H9 (cell line): ENCODE measurements at regions not wholly inside any gene's neighbourhood (a gene's known extent, or its start where the extent isn't known, plus 50 kb on each side); places are given as distances from the start of the nearest gene placed in this dataset.

Experiments used
- DNase-seq: peaks from one replicate; pipeline ENCODE4 v3.0.0-alpha.2; 2017
- H2AFZ ChIP-seq: one replicate; pipeline ENCODE4 v1.6.1; 2013; ENCODE audit warnings: mild to moderate bottlenecking, low read length, control low read depth, moderate library complexity
- H2AK5ac ChIP-seq: 2 replicates; pipeline ENCODE4 v1.6.1; 2013; ENCODE audit warnings: low read length, control low read depth, mixed read lengths; ENCODE audit not compliant: insufficient read length
- H2BK120ac ChIP-seq: one replicate; pipeline ENCODE4 v1.6.1; 2013; ENCODE audit warnings: low read depth, mild to moderate bottlenecking, low read length, control low read depth, inconsistent platforms; ENCODE audit not compliant: poor library complexity, severe bottlenecking
- H2BK12ac ChIP-seq: 2 replicates; pipeline ENCODE4 v1.6.1; 2013; ENCODE audit warnings: low read length, control low read depth, mixed read lengths, low read depth; ENCODE audit not compliant: insufficient read length
- H2BK15ac ChIP-seq: 2 replicates; pipeline ENCODE4 v1.6.1; 2013; ENCODE audit warnings: low read depth, low read length, control low read depth
- H2BK20ac ChIP-seq: one replicate; pipeline ENCODE4 v1.6.1; 2013; ENCODE audit warnings: low read depth, mild to moderate bottlenecking, low read length, control low read depth, inconsistent platforms; ENCODE audit not compliant: poor library complexity, severe bottlenecking
- H2BK5ac ChIP-seq: 2 replicates; pipeline ENCODE4 v1.6.1; 2013; ENCODE audit warnings: low read length, control low read depth, mixed read lengths; ENCODE audit not compliant: insufficient read length
- H3K14ac ChIP-seq: 2 replicates; pipeline ENCODE4 v1.6.1; 2013; ENCODE audit warnings: low read length, control low read depth; ENCODE audit not compliant: insufficient read depth
- H3K18ac ChIP-seq: 2 replicates; pipeline ENCODE4 v1.6.1; 2013; ENCODE audit warnings: low read depth, mild to moderate bottlenecking, mixed read lengths, low read length, control low read depth; ENCODE audit not compliant: insufficient read length
- H3K23ac ChIP-seq: 2 replicates; pipeline ENCODE4 v1.6.1; 2013; ENCODE audit warnings: low read length, control low read depth, mixed read lengths, low read depth; ENCODE audit not compliant: insufficient read length
- H3K23me2 ChIP-seq: 2 replicates; pipeline ENCODE4 v1.6.1; 2013; ENCODE audit warnings: low read depth, mild to moderate bottlenecking, mixed read lengths, low read length, control low read depth; ENCODE audit not compliant: insufficient read length, poor library complexity, severe bottlenecking
- H3K27ac ChIP-seq: 2 replicates; pipeline ENCODE4 v1.5.1; 2013; ENCODE audit warnings: low read length, control low read depth, mixed read lengths, low read depth; ENCODE audit not compliant: insufficient read length
- H3K27me3 ChIP-seq: 2 replicates; pipeline ENCODE4 v1.6.1; 2013; ENCODE audit warnings: low read length, control low read depth, inconsistent platforms; ENCODE audit not compliant: insufficient read depth
- H3K4ac ChIP-seq: 2 replicates; pipeline ENCODE4 v1.6.1; 2013; ENCODE audit warnings: low read depth, mild to moderate bottlenecking, control low read depth, inconsistent platforms, low read length, moderate library complexity
- H3K4me1 ChIP-seq: 2 replicates; pipeline ENCODE4 v1.6.1; 2013; ENCODE audit warnings: low read length, control low read depth, inconsistent platforms; ENCODE audit not compliant: insufficient read depth
- H3K4me2 ChIP-seq: 2 replicates; pipeline ENCODE4 v1.6.1; 2013; ENCODE audit warnings: low read length, control low read depth, mixed read lengths; ENCODE audit not compliant: insufficient read length, insufficient read depth
- H3K56ac ChIP-seq: 2 replicates; pipeline ENCODE4 v1.6.1; 2013; ENCODE audit warnings: low read depth, mild to moderate bottlenecking, mixed read lengths, low read length, control low read depth; ENCODE audit not compliant: insufficient read length
- H3K79me1 ChIP-seq: 2 replicates; pipeline ENCODE4 v1.6.1; 2013; ENCODE audit warnings: low read depth, mild to moderate bottlenecking, moderate library complexity, low read length, control low read depth, inconsistent platforms; ENCODE audit not compliant: insufficient read depth, poor library complexity, severe bottlenecking
- H3K79me2 ChIP-seq: 2 replicates; pipeline ENCODE4 v1.6.1; 2013; ENCODE audit warnings: low read length, control low read depth, inconsistent platforms; ENCODE audit not compliant: insufficient read depth
- H3K9ac ChIP-seq: 2 replicates; pipeline ENCODE4 v1.6.1; 2013; ENCODE audit warnings: low read length, control low read depth, mixed read lengths; ENCODE audit not compliant: insufficient read length; ENCODE audit errors: extremely low read depth
- H3K9me3 ChIP-seq: one replicate; pipeline ENCODE4 v1.6.1; 2013; ENCODE audit warnings: low read depth, low read length, inconsistent platforms; ENCODE audit not compliant: control insufficient read depth
- H3T11ph ChIP-seq: one replicate; pipeline ENCODE4 v1.6.1; 2013; ENCODE audit warnings: mild to moderate bottlenecking, low read length, control low read depth, inconsistent platforms
- H4K20me1 ChIP-seq: one replicate; pipeline ENCODE4 v1.6.1; 2013; ENCODE audit not compliant: control insufficient read depth, insufficient read length, insufficient read depth
- H4K5ac ChIP-seq: 2 replicates; pipeline ENCODE4 v1.6.1; 2013; ENCODE audit warnings: low read depth, mild to moderate bottlenecking, mixed read lengths, low read length, control low read depth; ENCODE audit not compliant: insufficient read length
- H4K8ac ChIP-seq: replicated peaks from 2 replicates; pipeline ENCODE4 v1.6.1; 2013; ENCODE audit warnings: low read length, control low read depth, mixed read lengths, low read depth; ENCODE audit not compliant: insufficient read length
- H4K91ac ChIP-seq: 2 replicates; pipeline ENCODE4 v1.6.1; 2013; ENCODE audit warnings: low read depth, mild to moderate bottlenecking, moderate library complexity, mixed read lengths, low read length, control low read depth; ENCODE audit not compliant: insufficient read length
- H3K27ac Mint-ChIP-seq, 3 experiments: 2 replicates in 2 of 3; 3 replicates in 1 of 3; pipeline ENCODE4 v1.8.0; 2020 to 2021; ENCODE audit warnings: mixed read lengths in 3 of 3, mild to moderate bottlenecking in 1 of 3, moderate library complexity in 1 of 3
- H3K27me3 Mint-ChIP-seq: 2 replicates; pipeline ENCODE4 v1.8.0; 2021; ENCODE audit warnings: low read depth, mild to moderate bottlenecking, moderate library complexity, mixed read lengths
- H3K36me3 Mint-ChIP-seq, 3 experiments: 2 replicates in 2 of 3; 3 replicates in 1 of 3; pipeline ENCODE4 v1.8.0; 2020 to 2021; ENCODE audit warnings: low read depth in 3 of 3, mixed read lengths in 3 of 3; ENCODE audit not compliant: insufficient read depth in 1 of 3
- H3K4me1 Mint-ChIP-seq, 2 experiments: 2 replicates each; pipeline ENCODE4 v1.8.0; 2020; ENCODE audit warnings: mixed read lengths in 2 of 2
- H3K4me3 Mint-ChIP-seq, 2 experiments: 2 replicates in 1 of 2; 3 replicates in 1 of 2; pipeline ENCODE4 v1.8.0; 2020 to 2021; ENCODE audit warnings: mild to moderate bottlenecking in 2 of 2, mixed read lengths in 2 of 2, moderate library complexity in 1 of 2
- H3K9me3 Mint-ChIP-seq, 2 experiments: 2 replicates in 1 of 2; 3 replicates in 1 of 2; pipeline ENCODE4 v1.8.0; 2020; ENCODE audit warnings: mild to moderate bottlenecking in 2 of 2, mixed read lengths in 2 of 2, moderate library complexity in 1 of 2
- CTCF ChIP-seq: fragments of 200-600 bp; sonication (generic); conservative IDR thresholded peaks from 3 replicates; pipeline ENCODE4 v1.8.0; 2021; ENCODE audit warnings: antibody characterized with exemption, mild to moderate bottlenecking
- WGBS: extraction: QIAGEN DNeasy Blood & Tissue Kit; methylation state at CpG from one replicate; pipeline ENCODE4 v1.1.7; 2013; ENCODE audit warnings: missing lambda C conversion rate, low lambda C conversion rate, mixed read lengths; ENCODE audit not compliant: insufficient read length; ENCODE audit errors: extremely low coverage; 5-methylcytosine and 5-hydroxymethylcytosine counted together

GRCh38 chr5:96123418-96123817 is 161.8 kb upstream of the ELL2 start:
- Histone ChIP-seq H3K79me1 (no peaks in the 10 kb centered on the region), H3K79me2 (no peaks in the 10 kb centered on the region), H3K9me3 (no peaks in the 10 kb centered on the region), H3K14ac (no peak overlapping the region), H2AFZ (no peak overlapping the region), H2BK5ac (no peak overlapping the region), H4K5ac (no peak overlapping the region), H3K27ac (no peak overlapping the region), H3K23ac (no peak overlapping the region), H4K8ac (no peak overlapping the region), H2BK12ac (no peak overlapping the region), H2BK15ac (no peak overlapping the region), H3K27me3 (no peaks in the 10 kb centered on the region), H2BK120ac (no peak overlapping the region), H2BK20ac (no peak overlapping the region), H3K4me2 (no peak overlapping the region), H2AK5ac (no peak overlapping the region), H3K9ac (no peak overlapping the region), H3K4me1 (no peaks in the 10 kb centered on the region), H3K4ac (no peak overlapping the region), H3T11ph (no peak overlapping the region), H3K18ac (no peak overlapping the region), H3K23me2 (no peaks in the 10 kb centered on the region), H4K20me1 (no peaks in the 10 kb centered on the region), H3K56ac (no peak overlapping the region), H4K91ac (no peak overlapping the region)
- TF ChIP-seq CTCF = no peak
- WGBS = no CpG with 5 or more reads among the region's 1 CpG
- Mint-ChIP-seq H3K4me3 (no peak overlapping the region), H3K27ac (no peak overlapping the region), H3K27me3 (no peaks in the 10 kb centered on the region; the same call in 1 of the 2 replicates), H3K36me3 (no peaks in the 10 kb centered on the region), H3K4me1 (peaks cover 6 to 8% of the 10 kb centered on the region in 2 experiments), H3K9me3 (no peaks in the 10 kb centered on the region)
- no peak for DNase-seq
